ENCODE measurements at regions not wholly inside any gene's neighbourhood (a gene's known extent, or its start where the extent isn't known, plus 50 kb on each side); places are given as distances from the start of the nearest gene placed in this dataset.

DNA sequence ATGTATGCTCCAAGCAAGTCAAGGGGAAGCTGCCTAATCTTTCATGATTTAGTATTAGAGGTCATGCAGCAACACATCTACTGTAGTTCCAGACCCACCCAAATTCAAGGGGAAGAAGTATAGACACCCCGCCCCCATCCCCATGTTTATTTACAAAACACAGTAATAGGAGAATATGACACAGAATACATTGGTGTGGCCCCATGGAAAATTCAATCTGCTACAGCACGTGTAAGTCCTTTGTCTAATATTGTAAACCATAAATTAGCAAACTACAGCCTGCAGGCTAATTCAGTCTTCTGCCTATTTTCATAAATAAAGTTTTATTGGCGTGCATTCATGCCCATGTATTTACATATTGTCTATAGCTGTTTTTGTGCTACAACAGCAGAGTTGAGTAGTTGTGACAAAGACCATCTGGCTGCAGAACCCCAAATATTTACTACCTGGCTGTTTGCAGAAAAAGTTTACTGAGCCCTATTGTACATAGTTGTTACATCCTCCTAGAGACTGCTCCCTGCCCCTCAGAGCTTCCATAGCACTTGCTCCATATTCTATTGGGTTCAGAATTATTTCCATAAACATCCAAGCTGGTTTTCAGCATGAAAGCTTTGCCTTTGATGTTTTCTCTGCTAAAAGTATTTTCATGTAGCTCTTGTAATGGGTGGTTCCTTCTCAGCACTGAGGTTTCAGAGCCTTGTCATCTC is 326.8 kb upstream of the CPEB2 start:
- H3K9me2 ChIP-seq (replicated peaks; ENCODE audit: low read length), result no peaks in the 10 kb centered on the region
- H3K4me3 ChIP-seq (ENCODE audit: low read length), result no peak overlapping the region
- no peaks in the 10 kb centered on the region for H3F3A ChIP-seq (ENCODE audit: low read length, unreplicated experiment)
- DNase-seq (no peak), ATAC-seq (no peak)
- intact Hi-C loops (cut with micrococcal nuclease), result no loop called here
- H3K4me1 ChIP-seq (ENCODE audit: insufficient read depth, low read length), result no peaks in the 10 kb centered on the region
- no peaks in the 10 kb centered on the region for H3K79me2 ChIP-seq (ENCODE audit: low read length)
- POLR2A ChIA-PET (ENCODE audit: unreplicated experiment), result no interaction called here
- CTCF ChIA-PET, result no interaction called here
- H3K4me2 ChIP-seq (ENCODE audit: low read length), result no peak overlapping the region
- no peak overlapping the region for H3K9ac ChIP-seq (ENCODE audit: low read length)
- H4K20me1 ChIP-seq (ENCODE audit: low read length), result no peaks in the 10 kb centered on the region
- no TSS peak for BruUV-seq (replicated peaks)
- no peak overlapping the region for H3K27ac ChIP-seq (ENCODE audit: low read length)
- H3K36me3 ChIP-seq (ENCODE audit: low read depth, low read length), result no peaks in the 10 kb centered on the region
- TF ChIP-seq EZH2phosphoT487 (IDR thresholded peaks at IDR 0.05; ENCODE audit: borderline replicate concordance, low read length), result no peak
- TF ChIP-seq, protein P1, sequence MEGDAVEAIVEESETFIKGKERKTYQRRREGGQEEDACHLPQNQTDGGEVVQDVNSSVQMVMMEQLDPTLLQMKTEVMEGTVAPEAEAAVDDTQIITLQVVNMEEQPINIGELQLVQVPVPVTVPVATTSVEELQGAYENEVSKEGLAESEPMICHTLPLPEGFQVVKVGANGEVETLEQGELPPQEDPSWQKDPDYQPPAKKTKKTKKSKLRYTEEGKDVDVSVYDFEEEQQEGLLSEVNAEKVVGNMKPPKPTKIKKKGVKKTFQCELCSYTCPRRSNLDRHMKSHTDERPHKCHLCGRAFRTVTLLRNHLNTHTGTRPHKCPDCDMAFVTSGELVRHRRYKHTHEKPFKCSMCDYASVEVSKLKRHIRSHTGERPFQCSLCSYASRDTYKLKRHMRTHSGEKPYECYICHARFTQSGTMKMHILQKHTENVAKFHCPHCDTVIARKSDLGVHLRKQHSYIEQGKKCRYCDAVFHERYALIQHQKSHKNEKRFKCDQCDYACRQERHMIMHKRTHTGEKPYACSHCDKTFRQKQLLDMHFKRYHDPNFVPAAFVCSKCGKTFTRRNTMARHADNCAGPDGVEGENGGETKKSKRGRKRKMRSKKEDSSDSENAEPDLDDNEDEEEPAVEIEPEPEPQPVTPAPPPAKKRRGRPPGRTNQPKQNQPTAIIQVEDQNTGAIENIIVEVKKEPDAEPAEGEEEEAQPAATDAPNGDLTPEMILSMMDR (conservative IDR thresholded peaks at IDR 0.05; ENCODE audit: low read depth, low read length), result no peak
- TF ChIP-seq EZH2 (IDR thresholded peaks at IDR 0.05; ENCODE audit: low read length, unreplicated experiment), result no peak
- no peaks in the 10 kb centered on the region for H3K9me3 ChIP-seq (ENCODE audit: low read length)
- no peaks in the 10 kb centered on the region for H3K27me3 ChIP-seq (ENCODE audit: low read length)
- no peak overlapping the region for H2AFZ ChIP-seq (ENCODE audit: low read length)

DNA sequence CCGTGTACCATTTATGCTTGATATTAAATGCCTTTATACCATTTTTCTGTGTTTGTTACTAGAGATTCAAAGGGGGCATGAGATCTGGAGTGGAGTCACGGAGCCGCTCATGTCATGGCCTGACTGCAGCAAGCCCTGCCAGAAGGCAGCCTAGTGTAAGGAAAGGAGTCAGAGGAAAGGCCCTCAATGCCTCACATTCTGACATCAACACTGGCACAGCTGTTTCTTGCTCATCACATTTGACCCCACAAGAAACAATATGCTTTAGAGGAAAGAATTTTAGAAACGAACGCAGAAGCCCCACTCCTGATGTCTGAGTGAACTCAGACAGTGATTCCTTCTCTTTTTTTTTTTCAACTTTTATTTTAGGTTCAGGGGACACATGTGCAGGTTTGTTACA is 322.4 kb upstream of the CPEB2 start:
- ChIA-PET CTCF (no interaction called here), POLR2A (ENCODE audit: unreplicated experiment) (no interaction called here)
- no peak overlapping the region for H2AFZ ChIP-seq (ENCODE audit: low read length)
- H3K9ac ChIP-seq (ENCODE audit: low read length), result no peak overlapping the region
- no peaks in the 10 kb centered on the region for H3K79me2 ChIP-seq (ENCODE audit: low read length)
- no peak overlapping the region for H3K27ac ChIP-seq (ENCODE audit: low read length)
- no peak overlapping the region for H3K4me2 ChIP-seq (ENCODE audit: low read length)
- H4K20me1 ChIP-seq (ENCODE audit: low read length), result no peaks in the 10 kb centered on the region
- H3K27me3 ChIP-seq (ENCODE audit: low read length), result no peaks in the 10 kb centered on the region
- H3F3A ChIP-seq (ENCODE audit: low read length, unreplicated experiment), result no peaks in the 10 kb centered on the region
- no peak for DNase-seq
- intact Hi-C loops (cut with micrococcal nuclease), result no loop called here
- no peaks in the 10 kb centered on the region for H3K9me3 ChIP-seq (ENCODE audit: low read length)
- no TSS peak for BruUV-seq (replicated peaks)
- H3K36me3 ChIP-seq (ENCODE audit: low read depth, low read length), result no peaks in the 10 kb centered on the region
- no peaks in the 10 kb centered on the region for H3K4me1 ChIP-seq (ENCODE audit: insufficient read depth, low read length)
- H3K4me3 ChIP-seq (ENCODE audit: low read length), result no peak overlapping the region
- no peaks in the 10 kb centered on the region for H3K9me2 ChIP-seq (replicated peaks; ENCODE audit: low read length)
- no peak for TF ChIP-seq EZH2 (IDR thresholded peaks at IDR 0.05; ENCODE audit: low read length, unreplicated experiment)
- ATAC-seq, result no peak

DNA sequence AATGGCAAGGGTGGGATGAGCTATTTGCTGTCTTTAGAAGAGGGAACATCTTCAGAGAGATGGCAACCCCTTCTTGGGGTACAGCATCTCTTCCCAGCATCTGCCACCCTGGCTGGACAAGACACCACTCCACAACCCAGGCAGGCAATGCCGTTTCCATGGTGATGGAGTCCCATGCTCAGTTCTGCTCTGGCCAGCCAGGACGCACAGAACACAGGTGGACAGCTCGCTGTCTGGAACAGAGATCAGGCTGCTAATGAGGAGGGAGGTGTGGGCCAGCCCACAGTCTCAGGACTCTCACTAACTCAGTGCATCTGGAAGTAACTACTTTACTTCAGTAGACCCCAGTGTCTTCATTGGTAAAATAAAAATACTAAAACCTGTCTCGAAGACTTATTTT is 321.0 kb upstream of the CPEB2 start:
- H4K20me1 ChIP-seq (ENCODE audit: low read length), result no peaks in the 10 kb centered on the region
- no TSS peak for BruUV-seq (replicated peaks)
- H3F3A ChIP-seq (ENCODE audit: low read length, unreplicated experiment), result no peaks in the 10 kb centered on the region
- ChIA-PET POLR2A (ENCODE audit: unreplicated experiment) (no interaction called here), CTCF (no interaction called here)
- ATAC-seq (no peak), DNase-seq (no peak)
- no peak overlapping the region for H3K4me3 ChIP-seq (ENCODE audit: low read length)
- no peak overlapping the region for H3K9ac ChIP-seq (ENCODE audit: low read length)
- no peak overlapping the region for H2AFZ ChIP-seq (ENCODE audit: low read length)
- H3K9me2 ChIP-seq (replicated peaks; ENCODE audit: low read length), result no peaks in the 10 kb centered on the region
- H3K79me2 ChIP-seq (ENCODE audit: low read length), result no peaks in the 10 kb centered on the region
- H3K9me3 ChIP-seq (ENCODE audit: low read length), result no peaks in the 10 kb centered on the region
- no peaks in the 10 kb centered on the region for H3K27me3 ChIP-seq (ENCODE audit: low read length)
- TF ChIP-seq EZH2 (IDR thresholded peaks at IDR 0.05; ENCODE audit: low read length, unreplicated experiment) (no peak), EZH2phosphoT487 (IDR thresholded peaks at IDR 0.05; ENCODE audit: borderline replicate concordance, low read length) (no peak)
- TF ChIP-seq, protein P1 (conservative IDR thresholded peaks at IDR 0.05; ENCODE audit: low read depth, low read length), result no peak
- no peak overlapping the region for H3K27ac ChIP-seq (ENCODE audit: low read length)
- no peak overlapping the region for H3K4me2 ChIP-seq (ENCODE audit: low read length)
- no peaks in the 10 kb centered on the region for H3K36me3 ChIP-seq (ENCODE audit: low read depth, low read length)
- intact Hi-C loops (cut with micrococcal nuclease), result no loop called here
- H3K4me1 ChIP-seq (ENCODE audit: insufficient read depth, low read length), result no peaks in the 10 kb centered on the region
